ENCODE measurements at regions not wholly inside any gene's neighbourhood (a gene's known extent, or its start where the extent isn't known, plus 50 kb on each side); places are given as distances from the start of the nearest gene placed in this dataset.
"Not testable (repeated sequence)": the region's sequence is repeated elsewhere in the genome, so short reads cannot be mapped to it uniquely, and the experiment has no call there.

- Histone ChIP-seq H3K4me2 (ENCODE audit: low read length) (no peak overlapping the region), H3K36me3 (ENCODE audit: insufficient read depth, low read length) (no peaks in the 10 kb centered on the region), H3K4me3 (ENCODE audit: low read depth, low read length, poor library complexity, severe bottlenecking) (no peak overlapping the region), H3K9me3 (ENCODE audit: low read length) (peaks cover 6% of the 10 kb centered on the region; the same call in 1 of the 2 replicates), H3K79me2 (ENCODE audit: insufficient read depth, low read depth, low read length) (no peaks in the 10 kb centered on the region), H2AFZ (ENCODE audit: low read length) (no peak overlapping the region), H4K20me1 (ENCODE audit: insufficient read depth, low read length) (no peaks in the 10 kb centered on the region), H3K9me2 (ENCODE audit: insufficient read depth, low read length) (no peaks in the 10 kb centered on the region), H3K27ac (ENCODE audit: low read depth, low read length, poor library complexity, severe bottlenecking) (no peak overlapping the region), H3K4me1 (ENCODE audit: insufficient read depth, low read length, poor library complexity, severe bottlenecking) (peaks cover 2% of the 10 kb centered on the region)
- CTCF ChIA-PET (ENCODE audit: unreplicated experiment), result no interaction called here
- intact Hi-C loops (cut with micrococcal nuclease; ENCODE audit: unreplicated experiment), result loop anchor here (2.0 to 5.0 kb wide), 4 partner anchors 23 to 287 kb away; no protein-coding TSS in a partner anchor
- POLR2A ChIA-PET, result no interaction called here
- TF ChIP-seq EZH2phosphoT487 (IDR thresholded peaks at IDR 0.05; ENCODE audit: borderline replicate concordance, low read depth, low read length), result no peak
- no peak for TF ChIP-seq CTCF (conservative IDR thresholded peaks at IDR 0.05; ENCODE audit: low read length)
- no peak for DNase-seq (ENCODE audit: low spot score)
- no TSS peak for BruUV-seq (replicated peaks)
These were observed 193.5 kb upstream of the SAMSN1 start for GRCh38 chr21:14739590-14739989.

DNA sequence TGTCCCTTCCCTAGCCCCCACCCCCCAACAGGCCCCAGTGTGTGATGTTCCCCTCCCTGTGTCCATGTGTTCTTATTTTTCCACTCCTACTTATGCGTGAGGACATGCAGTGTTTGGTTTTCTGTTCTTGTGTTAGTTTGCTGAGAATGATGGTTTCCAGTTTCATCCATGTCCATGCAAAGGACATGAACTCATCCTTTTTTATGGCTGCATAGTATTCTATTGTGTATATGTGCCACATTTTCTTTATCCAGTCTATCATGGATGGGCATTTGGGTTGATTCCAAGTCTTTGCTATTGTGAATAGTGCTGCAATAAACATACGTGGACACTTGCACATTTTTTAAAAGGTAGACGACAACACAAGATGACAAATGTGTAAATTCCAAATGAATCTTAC lies 192.5 kb upstream of the SAMSN1 start:
- POLR2A ChIA-PET, result interaction anchor here (0.6 to 1.3 kb wide), 4 partner anchors 25 to 258 kb away, joined by 3 to 6 read pairs (median 4); no protein-coding TSS in a partner anchor
- CTCF ChIA-PET (ENCODE audit: unreplicated experiment), result interaction anchor here (1.1 kb wide), 2 partner anchors 10 to 24 kb away, joined by 3 read pairs; no protein-coding TSS in a partner anchor
- not testable (repeated sequence) for H3K36me3 ChIP-seq (ENCODE audit: insufficient read depth, low read length); H3K4me2 ChIP-seq (ENCODE audit: low read length); DNase-seq (ENCODE audit: low spot score); H3K4me1 ChIP-seq (ENCODE audit: insufficient read depth, low read length, poor library complexity, severe bottlenecking); H3K79me2 ChIP-seq (ENCODE audit: insufficient read depth, low read depth, low read length); H2AFZ ChIP-seq (ENCODE audit: low read length); H4K20me1 ChIP-seq (ENCODE audit: insufficient read depth, low read length); H3K27ac ChIP-seq (ENCODE audit: low read depth, low read length, poor library complexity, severe bottlenecking); BruUV-seq (replicated peaks); H3K9me2 ChIP-seq (ENCODE audit: insufficient read depth, low read length); H3K4me3 ChIP-seq (ENCODE audit: low read depth, low read length, poor library complexity, severe bottlenecking); H3K9me3 ChIP-seq (ENCODE audit: low read length)
- intact Hi-C loops (cut with micrococcal nuclease; ENCODE audit: unreplicated experiment), result loop anchor here (1.0 to 5.0 kb wide), 5 partner anchors 24 to 335 kb away; no protein-coding TSS in a partner anchor

DNA sequence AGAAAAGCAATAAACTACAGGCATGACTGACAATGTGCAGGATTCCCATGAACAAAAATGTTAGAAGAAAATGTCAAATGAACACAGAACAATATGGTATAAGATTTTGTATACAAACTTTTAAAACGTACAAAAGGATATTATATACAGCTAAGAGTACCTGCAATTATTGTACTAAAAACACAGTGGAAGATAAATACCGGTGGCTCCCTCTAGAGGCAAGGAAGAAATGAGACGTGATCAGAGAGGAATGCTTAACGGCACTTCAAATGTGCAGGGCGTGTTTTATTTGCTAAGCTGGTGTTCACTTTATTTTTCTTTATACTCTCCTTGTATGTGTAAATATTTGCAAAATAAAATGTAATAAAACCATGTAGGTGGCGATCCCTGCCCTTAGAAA lies 191.8 kb upstream of the SAMSN1 start:
- peak; percentile 78 for DNase-seq (ENCODE audit: low spot score)
- H3K9me3 ChIP-seq (ENCODE audit: low read length), result no peaks in the 10 kb centered on the region
- H4K20me1 ChIP-seq (ENCODE audit: insufficient read depth, low read length), result no peaks in the 10 kb centered on the region
- H3K4me2 ChIP-seq (ENCODE audit: low read length), result no peak overlapping the region
- TF ChIP-seq CTCF (conservative IDR thresholded peaks at IDR 0.05; ENCODE audit: low read length) (peak; percentile 97), EZH2phosphoT487 (IDR thresholded peaks at IDR 0.05; ENCODE audit: borderline replicate concordance, low read depth, low read length) (no peak)
- no peaks in the 10 kb centered on the region for H3K9me2 ChIP-seq (ENCODE audit: insufficient read depth, low read length)
- H3K79me2 ChIP-seq (ENCODE audit: insufficient read depth, low read depth, low read length), result no peaks in the 10 kb centered on the region
- intact Hi-C loops (cut with micrococcal nuclease; ENCODE audit: unreplicated experiment), result loop anchor here (1.0 to 5.0 kb wide), 5 partner anchors 25 to 335 kb away; no protein-coding TSS in a partner anchor
- CTCF ChIA-PET (ENCODE audit: unreplicated experiment), result interaction anchor here (1.1 to 1.5 kb wide), 3 partner anchors 9 to 299 kb away, joined by 3 read pairs; no protein-coding TSS in a partner anchor
- H3K4me3 ChIP-seq (ENCODE audit: low read depth, low read length, poor library complexity, severe bottlenecking), result no peak overlapping the region
- POLR2A ChIA-PET, result interaction anchor here (0.5 to 1.3 kb wide), 8 partner anchors 10 to 337 kb away, joined by 3 to 6 read pairs (median 4); no protein-coding TSS in a partner anchor
- no peaks in the 10 kb centered on the region for H3K36me3 ChIP-seq (ENCODE audit: insufficient read depth, low read length)
- H3K4me1 ChIP-seq (ENCODE audit: insufficient read depth, low read length, poor library complexity, severe bottlenecking), result peaks cover 2% of the 10 kb centered on the region
- no peak overlapping the region; the same call in 1 of the 2 replicates for H2AFZ ChIP-seq (ENCODE audit: low read length)
- H3K27ac ChIP-seq (ENCODE audit: low read depth, low read length, poor library complexity, severe bottlenecking), result no peak overlapping the region
- no TSS peak for BruUV-seq (replicated peaks)
